Lower leg skin (tissue), 4 donors: ENCODE measurements at regions not wholly inside any gene's neighbourhood (a gene's known extent, or its start where the extent isn't known, plus 50 kb on each side); places are given as distances from the start of the nearest gene placed in this dataset.
"Not testable (repeated sequence)": the region's sequence is repeated elsewhere in the genome, so short reads cannot be mapped to it uniquely, and the experiment has no call there.

Experiments
- DNase-seq, 2 donors: peaks; one replicate each; pipeline ENCODE4 v3.0.0-alpha.2; 2019; ENCODE audit warnings: low spot score in 2 of 2
- H3K4me3 ChIP-seq: fragments of 200-600 bp; sonication (generic); 2 replicates; pipeline ENCODE4 v1.5.1; 2017; ENCODE audit warnings: mild to moderate bottlenecking, low read depth; ENCODE audit not compliant: poor library complexity, severe bottlenecking
- POLR2A ChIP-seq, 2 donors: fragments of 450-650 bp; IDR thresholded peaks; one replicate each; pipeline ENCODE4 v1.6.1; 2016 to 2017; ENCODE audit warnings: antibody characterized with exemption in 2 of 2, mild to moderate bottlenecking in 1 of 2, moderate library complexity in 1 of 2
- WGBS, 2 donors: methylation state at CpG; one replicate each; pipeline ENCODE4 v1.1.5; 2018; 5-methylcytosine and 5-hydroxymethylcytosine counted together
- intact Hi-C: fragments of 100-400 bp; cut with DNase I; formaldehyde crosslinking; loops from one replicate; pipeline ENCODE4 v1.15.0; 2023; ENCODE audit warnings: low total_unique reads
- TF ChIP-seq, protein P1 (sequence below), 3 donors: fragments of 450-650 bp; IDR thresholded peaks; one replicate each; pipeline ENCODE4 v1.5.1; 2016; ENCODE audit warnings: antibody characterized with exemption in 3 of 3, mild to moderate bottlenecking in 3 of 3, moderate library complexity in 2 of 3

DNA sequence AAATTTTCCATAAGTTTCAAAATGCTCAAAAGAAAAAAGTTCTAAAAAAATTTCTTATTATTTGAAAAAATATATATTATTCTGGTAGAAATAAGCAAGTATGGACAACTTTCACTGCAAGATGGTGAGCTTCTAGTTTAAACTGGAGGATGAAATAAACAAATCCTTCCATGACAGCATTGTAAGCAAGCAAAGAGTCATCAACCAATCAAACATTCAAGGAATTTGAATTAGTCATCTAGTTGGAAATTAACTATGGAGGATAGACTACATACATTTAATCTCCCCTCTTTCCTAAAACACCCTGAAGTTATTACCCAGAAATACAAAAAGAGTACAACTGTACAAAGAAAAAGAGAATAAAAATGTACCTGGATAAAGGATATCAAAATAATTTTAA lies 51.0 kb upstream of the IRX5 start:
- intact Hi-C loops, result no loop called here
- no peak for DNase-seq
- no peak overlapping the region for H3K4me3 ChIP-seq
- TF ChIP-seq, protein P1, sequence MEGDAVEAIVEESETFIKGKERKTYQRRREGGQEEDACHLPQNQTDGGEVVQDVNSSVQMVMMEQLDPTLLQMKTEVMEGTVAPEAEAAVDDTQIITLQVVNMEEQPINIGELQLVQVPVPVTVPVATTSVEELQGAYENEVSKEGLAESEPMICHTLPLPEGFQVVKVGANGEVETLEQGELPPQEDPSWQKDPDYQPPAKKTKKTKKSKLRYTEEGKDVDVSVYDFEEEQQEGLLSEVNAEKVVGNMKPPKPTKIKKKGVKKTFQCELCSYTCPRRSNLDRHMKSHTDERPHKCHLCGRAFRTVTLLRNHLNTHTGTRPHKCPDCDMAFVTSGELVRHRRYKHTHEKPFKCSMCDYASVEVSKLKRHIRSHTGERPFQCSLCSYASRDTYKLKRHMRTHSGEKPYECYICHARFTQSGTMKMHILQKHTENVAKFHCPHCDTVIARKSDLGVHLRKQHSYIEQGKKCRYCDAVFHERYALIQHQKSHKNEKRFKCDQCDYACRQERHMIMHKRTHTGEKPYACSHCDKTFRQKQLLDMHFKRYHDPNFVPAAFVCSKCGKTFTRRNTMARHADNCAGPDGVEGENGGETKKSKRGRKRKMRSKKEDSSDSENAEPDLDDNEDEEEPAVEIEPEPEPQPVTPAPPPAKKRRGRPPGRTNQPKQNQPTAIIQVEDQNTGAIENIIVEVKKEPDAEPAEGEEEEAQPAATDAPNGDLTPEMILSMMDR (IDR thresholded peaks at IDR 0.05), result no peak
- no peak for TF ChIP-seq POLR2A (IDR thresholded peaks at IDR 0.05)

DNA sequence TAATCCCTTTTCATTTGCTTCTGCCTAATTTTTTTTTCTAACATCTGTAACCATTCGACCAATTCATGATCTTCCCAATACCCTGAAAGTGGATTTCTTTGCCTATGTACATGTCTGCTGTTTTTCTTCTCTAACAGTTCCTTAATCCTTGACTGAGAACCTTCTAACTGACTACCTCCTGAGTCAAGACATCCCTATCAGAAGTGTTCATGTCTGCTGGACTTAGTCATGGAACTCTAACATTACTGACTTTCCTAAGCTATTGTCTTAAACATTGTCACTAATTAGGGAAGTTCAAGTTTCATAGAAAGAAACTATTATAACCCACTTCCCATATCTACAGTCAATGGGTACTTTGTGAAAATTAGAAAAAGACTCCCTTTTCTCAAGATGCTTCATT lies 52.4 kb upstream of the IRX5 start:
- 77 to 81% methylated on average over 1 of the region's 1 CpG for WGBS, 2 donors
- intact Hi-C loops, result no loop called here
- TF ChIP-seq POLR2A (IDR thresholded peaks at IDR 0.05), result no peak
- TF ChIP-seq, protein P1 (IDR thresholded peaks at IDR 0.05), result no peak
- no peak for DNase-seq
- H3K4me3 ChIP-seq, result no peak overlapping the region

DNA sequence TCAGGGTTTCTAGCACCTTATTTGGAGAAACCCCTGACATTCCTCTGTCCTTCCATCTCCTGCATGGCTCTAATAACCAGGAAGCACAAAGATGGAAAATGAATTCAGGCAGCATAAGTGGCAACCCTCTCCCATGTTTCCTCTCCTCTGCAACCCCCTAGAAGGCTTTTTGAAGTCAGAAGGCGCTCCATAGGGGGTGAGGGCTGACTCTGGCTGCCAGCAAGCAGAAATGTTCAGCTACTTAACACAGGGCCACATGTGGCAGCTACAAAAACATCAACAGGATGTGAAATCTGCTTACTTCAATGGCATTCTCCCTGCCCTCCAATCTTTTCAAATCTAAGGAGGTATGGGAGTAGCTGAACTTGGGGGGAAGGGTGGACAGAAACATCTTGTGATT lies 55.2 kb upstream of the IRX5 start:
- TF ChIP-seq POLR2A (IDR thresholded peaks at IDR 0.05), result no peak
- TF ChIP-seq, protein P1 (IDR thresholded peaks at IDR 0.05), result no peak
- no peak overlapping the region for H3K4me3 ChIP-seq
- DNase-seq, result no peak
- intact Hi-C loops, result no loop called here
- 79 to 93% methylated on average over 1 of the region's 1 CpG for WGBS, 2 donors

DNA sequence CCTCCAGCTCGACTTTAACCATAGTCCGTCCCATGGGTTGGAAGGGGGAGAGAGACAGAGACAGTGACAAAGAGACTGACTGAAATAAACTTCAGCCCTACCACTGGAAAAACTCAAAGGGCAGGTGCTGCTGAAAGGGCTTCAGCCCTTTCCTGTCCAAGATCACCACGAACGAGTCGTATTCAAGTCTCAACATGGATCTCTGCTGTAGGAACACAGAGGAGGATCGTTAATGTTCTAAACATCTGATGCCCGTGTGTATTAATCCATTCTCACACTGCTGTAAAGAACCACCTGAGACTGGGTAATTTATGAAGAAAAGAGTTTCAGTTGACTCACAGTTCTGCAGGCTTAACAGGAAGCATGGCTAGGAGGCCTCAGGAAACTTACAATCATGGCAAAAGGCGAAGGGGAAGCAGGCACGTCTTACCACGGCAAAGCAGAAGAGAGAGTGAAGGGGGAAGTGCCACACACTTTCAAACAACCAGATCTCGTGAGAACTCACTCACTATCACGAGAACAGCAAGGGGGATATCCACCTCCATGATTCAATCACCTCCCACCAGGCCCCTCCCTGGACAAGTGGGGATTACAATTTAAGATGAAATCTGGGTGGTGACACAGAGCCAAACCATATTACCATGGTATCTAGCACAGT lies 56.8 kb upstream of the IRX5 start:
- 79 to 81% methylated on average over 12 of the region's 12 CpGs for WGBS, 2 donors
- intact Hi-C loops, DNase-seq, H3K4me3 ChIP-seq: not testable (repeated sequence)

DNA sequence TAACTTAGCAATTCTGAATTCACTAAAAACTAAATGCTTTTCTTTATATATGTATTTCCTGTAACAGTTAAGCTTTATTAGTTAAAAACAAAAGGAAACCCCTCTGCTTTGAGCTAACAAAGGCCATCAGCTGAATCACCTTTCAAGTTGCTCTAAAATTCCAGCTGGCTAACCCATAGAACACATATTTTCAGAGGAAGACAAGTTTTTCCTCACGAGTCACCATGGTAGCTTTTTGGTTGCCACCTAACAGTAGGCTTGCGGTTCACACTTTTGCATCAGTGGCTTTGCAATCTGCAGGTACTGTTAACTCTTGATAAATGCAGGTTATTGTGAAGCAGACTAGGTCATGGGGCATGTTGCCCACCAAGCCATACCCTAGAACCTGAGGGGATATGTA lies 57.6 kb upstream of the IRX5 start:
- H3K4me3 ChIP-seq, result no peak overlapping the region
- TF ChIP-seq POLR2A (IDR thresholded peaks at IDR 0.05), result no peak
- TF ChIP-seq, protein P1 (IDR thresholded peaks at IDR 0.05), result no peak
- no peak for DNase-seq
- intact Hi-C loops, result no loop called here
- 80 to 86% methylated on average over 2 of the region's 2 CpGs for WGBS, 2 donors

DNA sequence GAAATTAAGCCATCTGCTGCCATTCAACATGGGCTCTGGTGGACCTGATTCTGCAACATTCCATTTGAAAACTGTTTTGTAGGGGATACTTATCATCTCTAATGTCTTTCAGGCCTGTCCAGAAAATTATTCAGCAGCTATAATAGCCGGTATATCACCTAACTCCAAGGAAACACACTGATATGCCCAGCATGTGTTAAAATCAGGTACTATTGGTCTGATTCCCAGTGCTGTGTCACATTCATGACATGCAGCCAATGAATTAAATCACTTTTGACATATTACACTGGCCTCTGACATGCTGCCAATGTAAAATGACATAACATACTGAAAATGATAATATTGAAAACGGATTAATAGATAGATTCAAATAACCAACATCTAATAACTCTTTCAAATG lies 60.5 kb upstream of the IRX5 start:
- 52 to 56% methylated on average over 2 of the region's 2 CpGs for WGBS, 2 donors
- intact Hi-C loops, result no loop called here
- no peak for DNase-seq
- TF ChIP-seq, protein P1 (IDR thresholded peaks at IDR 0.05), result no peak
- TF ChIP-seq POLR2A (IDR thresholded peaks at IDR 0.05), result no peak
- no peak overlapping the region for H3K4me3 ChIP-seq
